ENCODE measurements at regions not wholly inside any gene's neighbourhood (a gene's known extent, or its start where the extent isn't known, plus 50 kb on each side); places are given as distances from the start of the nearest gene placed in this dataset.

DNA sequence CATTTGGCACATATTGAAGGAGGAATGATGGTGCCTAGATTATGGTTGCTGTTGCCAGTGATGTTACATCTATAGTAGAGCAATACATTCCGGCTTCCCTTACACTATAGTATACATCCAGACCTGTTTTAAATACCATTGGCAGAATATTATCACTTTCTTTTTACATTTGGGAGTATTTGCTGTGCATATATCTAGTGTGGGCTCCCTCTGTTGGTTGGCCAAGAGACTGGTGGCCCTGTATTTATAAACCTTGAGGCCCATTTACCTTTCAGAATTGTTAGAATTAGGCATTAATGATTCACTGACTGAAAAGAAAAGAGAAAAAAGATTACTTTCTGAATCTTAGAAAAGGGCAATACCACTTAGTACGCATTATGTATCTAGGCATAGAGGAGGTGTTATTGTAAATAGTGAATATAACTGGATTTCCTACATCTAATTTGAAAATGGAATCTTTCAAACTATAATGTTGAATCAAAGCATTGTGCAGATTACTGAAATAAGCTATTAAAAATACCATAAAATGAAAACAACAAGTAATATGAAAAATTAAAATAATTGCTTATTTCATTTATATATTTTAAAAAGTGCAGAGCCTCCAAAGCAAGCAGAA, 628.8 kb upstream of the MAN1A1 start:
- no peaks in the 10 kb centered on the region for H3K36me3 ChIP-seq (ENCODE audit: insufficient read depth, low read length)
- H3K4me3 ChIP-seq (ENCODE audit: low read length) = no peak overlapping the region
- no peak overlapping the region for H3K4me2 ChIP-seq (ENCODE audit: low read length)
- no peaks in the 10 kb centered on the region for H3K79me2 ChIP-seq (replicated peaks; ENCODE audit: insufficient read depth, low read length)
- no peak overlapping the region for H3K9ac ChIP-seq (ENCODE audit: low read length)
- H3K27me3 ChIP-seq (ENCODE audit: insufficient read depth, low read depth, low read length) = no peaks in the 10 kb centered on the region
- H3K9me2 ChIP-seq (ENCODE audit: insufficient read depth, low read length) = no peaks in the 10 kb centered on the region
- H3K9me3 ChIP-seq (ENCODE audit: low read length) = no peaks in the 10 kb centered on the region
- H3K27ac ChIP-seq (ENCODE audit: low read length) = no peak overlapping the region
- H2AFZ ChIP-seq (ENCODE audit: low read depth, low read length) = no peak overlapping the region
- H3F3A ChIP-seq (ENCODE audit: insufficient read depth, low read length, poor library complexity, severe bottlenecking) = no peaks in the 10 kb centered on the region
- no peaks in the 10 kb centered on the region for H4K20me1 ChIP-seq (ENCODE audit: insufficient read depth)
- peak; percentile 34 for TF ChIP-seq RAD21 (conservative IDR thresholded peaks at IDR 0.05)
- TF ChIP-seq, protein P1, sequence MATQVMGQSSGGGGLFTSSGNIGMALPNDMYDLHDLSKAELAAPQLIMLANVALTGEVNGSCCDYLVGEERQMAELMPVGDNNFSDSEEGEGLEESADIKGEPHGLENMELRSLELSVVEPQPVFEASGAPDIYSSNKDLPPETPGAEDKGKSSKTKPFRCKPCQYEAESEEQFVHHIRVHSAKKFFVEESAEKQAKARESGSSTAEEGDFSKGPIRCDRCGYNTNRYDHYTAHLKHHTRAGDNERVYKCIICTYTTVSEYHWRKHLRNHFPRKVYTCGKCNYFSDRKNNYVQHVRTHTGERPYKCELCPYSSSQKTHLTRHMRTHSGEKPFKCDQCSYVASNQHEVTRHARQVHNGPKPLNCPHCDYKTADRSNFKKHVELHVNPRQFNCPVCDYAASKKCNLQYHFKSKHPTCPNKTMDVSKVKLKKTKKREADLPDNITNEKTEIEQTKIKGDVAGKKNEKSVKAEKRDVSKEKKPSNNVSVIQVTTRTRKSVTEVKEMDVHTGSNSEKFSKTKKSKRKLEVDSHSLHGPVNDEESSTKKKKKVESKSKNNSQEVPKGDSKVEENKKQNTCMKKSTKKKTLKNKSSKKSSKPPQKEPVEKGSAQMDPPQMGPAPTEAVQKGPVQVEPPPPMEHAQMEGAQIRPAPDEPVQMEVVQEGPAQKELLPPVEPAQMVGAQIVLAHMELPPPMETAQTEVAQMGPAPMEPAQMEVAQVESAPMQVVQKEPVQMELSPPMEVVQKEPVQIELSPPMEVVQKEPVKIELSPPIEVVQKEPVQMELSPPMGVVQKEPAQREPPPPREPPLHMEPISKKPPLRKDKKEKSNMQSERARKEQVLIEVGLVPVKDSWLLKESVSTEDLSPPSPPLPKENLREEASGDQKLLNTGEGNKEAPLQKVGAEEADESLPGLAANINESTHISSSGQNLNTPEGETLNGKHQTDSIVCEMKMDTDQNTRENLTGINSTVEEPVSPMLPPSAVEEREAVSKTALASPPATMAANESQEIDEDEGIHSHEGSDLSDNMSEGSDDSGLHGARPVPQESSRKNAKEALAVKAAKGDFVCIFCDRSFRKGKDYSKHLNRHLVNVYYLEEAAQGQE (IDR thresholded peaks at IDR 0.05; ENCODE audit: borderline replicate concordance) = no peak
- TF ChIP-seq SMC3 (conservative IDR thresholded peaks at IDR 0.05; ENCODE audit: poor library complexity) = peak; percentile 39

DNA sequence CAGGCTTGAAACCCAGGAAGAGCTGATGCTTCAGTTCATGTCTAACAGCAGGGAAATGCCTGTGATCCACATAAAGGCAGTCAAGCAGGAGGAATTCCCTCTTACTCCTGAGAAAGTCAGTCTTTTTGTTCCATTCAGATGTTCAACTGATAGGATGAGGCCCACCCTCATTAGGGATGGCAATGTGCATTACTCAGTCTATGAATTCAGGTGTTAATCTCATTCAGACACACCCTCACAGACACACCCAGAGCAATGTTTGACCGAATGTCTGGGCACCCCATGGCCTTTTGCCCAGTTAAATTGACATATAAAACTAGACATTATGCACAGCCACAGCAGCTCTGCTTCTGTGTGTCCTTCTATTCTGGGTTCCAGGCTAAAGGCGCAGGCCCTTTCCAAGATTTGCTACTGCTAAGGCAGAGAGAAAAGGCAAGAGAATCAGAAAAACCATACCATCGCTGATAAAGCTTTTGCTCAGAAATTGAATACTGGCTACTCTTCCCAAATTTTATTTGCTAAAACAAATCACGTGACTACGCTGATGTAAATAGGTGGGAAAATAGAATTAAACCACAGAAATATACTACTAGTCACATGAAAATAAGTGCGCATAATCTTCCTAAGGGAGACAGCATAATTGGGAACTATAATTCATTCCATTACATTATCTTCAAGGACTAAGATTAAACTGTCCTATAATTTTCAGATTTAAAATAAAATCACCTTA, 625.0 kb upstream of the MAN1A1 start:
- no peak overlapping the region for H2AFZ ChIP-seq (ENCODE audit: low read depth, low read length)
- H3K4me2 ChIP-seq (ENCODE audit: low read length) = no peak overlapping the region
- no peak overlapping the region for H3K4me3 ChIP-seq (ENCODE audit: low read length)
- H3K9me3 ChIP-seq (ENCODE audit: low read length) = no peaks in the 10 kb centered on the region
- no peaks in the 10 kb centered on the region for H3K27me3 ChIP-seq (ENCODE audit: insufficient read depth, low read depth, low read length)
- TF ChIP-seq MXI1 (conservative IDR thresholded peaks at IDR 0.05; ENCODE audit: poor library complexity, severe bottlenecking) (no peak), EZH2 (IDR thresholded peaks at IDR 0.05; ENCODE audit: borderline replicate concordance, insufficient read depth, low read length, poor library complexity, severe bottlenecking) (no peak), RAD21 (conservative IDR thresholded peaks at IDR 0.05) (no peak)
- TF ChIP-seq, protein P1 (IDR thresholded peaks at IDR 0.05; ENCODE audit: borderline replicate concordance) = no peak
- TF ChIP-seq, protein P2, sequence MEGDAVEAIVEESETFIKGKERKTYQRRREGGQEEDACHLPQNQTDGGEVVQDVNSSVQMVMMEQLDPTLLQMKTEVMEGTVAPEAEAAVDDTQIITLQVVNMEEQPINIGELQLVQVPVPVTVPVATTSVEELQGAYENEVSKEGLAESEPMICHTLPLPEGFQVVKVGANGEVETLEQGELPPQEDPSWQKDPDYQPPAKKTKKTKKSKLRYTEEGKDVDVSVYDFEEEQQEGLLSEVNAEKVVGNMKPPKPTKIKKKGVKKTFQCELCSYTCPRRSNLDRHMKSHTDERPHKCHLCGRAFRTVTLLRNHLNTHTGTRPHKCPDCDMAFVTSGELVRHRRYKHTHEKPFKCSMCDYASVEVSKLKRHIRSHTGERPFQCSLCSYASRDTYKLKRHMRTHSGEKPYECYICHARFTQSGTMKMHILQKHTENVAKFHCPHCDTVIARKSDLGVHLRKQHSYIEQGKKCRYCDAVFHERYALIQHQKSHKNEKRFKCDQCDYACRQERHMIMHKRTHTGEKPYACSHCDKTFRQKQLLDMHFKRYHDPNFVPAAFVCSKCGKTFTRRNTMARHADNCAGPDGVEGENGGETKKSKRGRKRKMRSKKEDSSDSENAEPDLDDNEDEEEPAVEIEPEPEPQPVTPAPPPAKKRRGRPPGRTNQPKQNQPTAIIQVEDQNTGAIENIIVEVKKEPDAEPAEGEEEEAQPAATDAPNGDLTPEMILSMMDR (IDR thresholded peaks at IDR 0.05; ENCODE audit: poor library complexity, severe bottlenecking) = no peak
- H3K27ac ChIP-seq (ENCODE audit: low read length) = no peak overlapping the region
- no peaks in the 10 kb centered on the region for H3K36me3 ChIP-seq (ENCODE audit: insufficient read depth, low read length)
- no peaks in the 10 kb centered on the region for H3F3A ChIP-seq (ENCODE audit: insufficient read depth, low read length, poor library complexity, severe bottlenecking)
- no peak overlapping the region for H3K9ac ChIP-seq (ENCODE audit: low read length)
- no peaks in the 10 kb centered on the region for H3K79me2 ChIP-seq (replicated peaks; ENCODE audit: insufficient read depth, low read length)
- H3K9me2 ChIP-seq (ENCODE audit: insufficient read depth, low read length) = no peaks in the 10 kb centered on the region
- no peaks in the 10 kb centered on the region for H4K20me1 ChIP-seq (ENCODE audit: insufficient read depth)

Measured in neural cell (in vitro differentiated cells).